Activated T-cell treated with anti-CD3 and anti-CD28 coated beads for 24 hours (primary cell): ENCODE measurements at regions not wholly inside any gene's neighbourhood (a gene's known extent, or its start where the extent isn't known, plus 50 kb on each side); places are given as distances from the start of the nearest gene placed in this dataset.
"Not testable (repeated sequence)": the region's sequence is repeated elsewhere in the genome, so short reads cannot be mapped to it uniquely, and the experiment has no call there.

Source experiments
- DNase-seq: peaks from one replicate; pipeline ENCODE4 v3.0.0-alpha.2; 2020; ENCODE audit warnings: low read depth

DNA sequence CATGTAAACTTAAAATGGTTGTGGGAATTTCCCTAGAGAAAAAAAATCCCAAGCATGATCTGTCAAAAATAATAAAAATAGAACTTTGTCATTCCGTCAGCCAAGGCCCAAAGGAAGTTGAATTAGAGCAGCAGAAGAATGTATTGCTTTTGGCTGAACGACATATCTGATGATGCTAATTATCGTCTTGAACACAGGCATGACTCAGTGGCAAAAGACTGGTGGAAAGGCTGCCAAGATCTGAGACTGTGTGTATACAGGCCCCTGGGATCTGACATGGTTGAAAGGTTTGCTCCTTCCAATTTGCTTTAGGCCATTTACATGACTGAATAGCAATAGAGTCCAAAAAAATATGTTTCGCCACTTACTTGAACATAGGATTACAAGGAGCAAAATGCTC lies 1057.1 kb upstream of the CRIM1 start:
- no peak for DNase-seq

DNA sequence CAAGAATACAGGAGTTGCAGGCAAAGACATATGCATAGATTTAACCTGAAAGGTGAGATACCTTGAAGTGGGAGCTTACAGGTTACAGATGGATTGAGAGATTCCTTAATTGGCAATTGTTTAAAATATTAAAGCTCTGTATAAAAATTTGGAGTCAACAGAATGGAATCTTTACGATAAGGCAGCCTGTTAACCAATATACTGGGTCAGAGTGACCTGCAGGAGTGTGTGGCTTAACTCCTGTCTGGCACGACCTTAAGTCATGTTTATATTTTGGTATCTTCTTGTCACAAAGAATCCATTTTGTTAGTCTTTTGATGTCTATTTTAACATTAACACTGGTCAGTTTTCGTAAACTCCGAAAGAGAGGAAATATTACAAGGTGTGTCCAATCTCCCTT lies 1058.2 kb upstream of the CRIM1 start:
- DNase-seq: no peak

DNA sequence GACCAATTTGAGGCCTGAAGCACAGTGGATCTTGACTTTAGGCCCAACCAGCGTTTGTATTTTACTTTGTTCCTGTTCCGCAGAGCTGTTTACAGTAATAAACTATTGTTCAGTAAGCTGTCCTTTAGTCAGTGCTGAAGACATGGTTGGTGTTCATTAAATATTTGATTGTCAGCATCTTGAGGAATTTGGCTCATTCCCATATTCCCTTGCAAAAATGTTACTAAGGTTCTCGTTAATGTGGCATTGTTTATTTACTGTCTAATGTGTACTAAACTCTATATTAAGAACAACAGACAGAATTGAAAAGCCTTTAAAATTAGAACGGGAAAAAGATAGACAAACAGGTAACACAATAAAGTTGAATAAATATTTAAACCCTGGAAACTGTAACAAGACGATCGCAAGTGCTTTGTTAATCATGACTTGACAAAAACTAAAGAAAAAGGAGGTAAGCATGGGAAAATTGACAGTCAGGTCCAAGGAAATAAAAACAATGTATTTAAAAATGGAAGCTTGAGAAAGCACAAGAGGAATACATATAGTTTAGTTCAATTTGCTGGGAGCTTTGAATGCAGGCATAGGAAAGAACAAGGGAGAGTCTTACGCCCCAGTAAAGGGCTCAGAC lies 1060.8 kb upstream of the CRIM1 start:
- DNase-seq: no peak

DNA sequence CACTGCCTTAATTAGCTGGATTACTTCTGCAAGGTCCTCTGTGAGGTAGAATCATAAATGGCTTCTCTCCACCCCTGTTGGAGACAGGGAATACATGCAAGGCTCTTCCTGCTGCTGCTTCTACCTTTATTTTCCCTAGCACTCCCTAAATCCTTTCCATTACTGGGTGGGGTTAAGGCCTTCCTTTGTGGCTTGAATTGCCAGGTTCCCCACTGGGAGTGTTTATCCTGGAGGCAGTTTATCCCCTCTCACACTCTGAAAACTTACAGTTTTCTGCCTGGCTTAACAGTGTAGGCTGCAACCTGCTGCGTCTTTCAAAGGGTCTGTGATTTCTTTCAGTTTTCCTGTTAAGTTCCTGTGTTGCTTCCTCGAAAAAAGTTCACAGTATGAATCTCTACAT lies 1062.3 kb upstream of the CRIM1 start:
- DNase-seq: no peak

DNA sequence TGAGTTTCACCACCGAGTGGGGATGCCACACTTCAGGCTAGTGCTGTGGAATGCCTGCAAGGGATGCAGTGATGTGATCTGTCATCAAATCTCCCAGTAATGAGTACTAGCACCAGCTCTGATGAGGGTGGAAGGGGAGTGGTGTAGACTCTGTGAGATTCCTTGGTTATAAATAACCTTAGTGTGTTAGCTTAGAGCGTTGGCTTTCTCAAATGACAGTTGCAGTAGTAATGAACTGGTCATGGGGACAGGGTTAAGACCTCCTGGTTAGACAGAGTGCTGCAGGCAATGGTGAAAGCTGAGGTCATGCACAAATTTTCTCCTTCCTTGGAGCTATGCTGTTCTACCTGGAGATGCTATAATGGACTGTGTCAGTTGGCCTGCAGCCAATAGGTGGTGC lies 1063.4 kb upstream of the CRIM1 start:
- no peak for DNase-seq

DNA sequence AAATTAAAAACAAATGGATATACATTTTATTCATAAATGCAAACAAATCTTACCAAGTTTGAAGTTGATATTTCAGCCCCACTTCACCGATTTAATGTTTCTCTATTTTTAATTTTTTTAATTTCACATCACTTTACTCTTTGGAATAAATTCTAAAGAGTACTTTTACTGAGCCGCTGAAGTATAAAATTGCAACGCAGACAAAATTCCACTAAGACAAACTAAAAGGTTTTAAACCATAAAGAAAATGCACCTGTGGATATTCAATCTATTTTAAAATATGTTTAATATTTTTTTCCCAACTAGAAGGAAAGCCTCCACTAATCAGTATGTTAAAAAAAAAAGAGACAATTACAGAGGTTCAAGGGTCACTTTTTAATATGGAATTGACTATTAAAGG lies 1073.9 kb upstream of the CRIM1 start:
- DNase-seq: no peak

DNA sequence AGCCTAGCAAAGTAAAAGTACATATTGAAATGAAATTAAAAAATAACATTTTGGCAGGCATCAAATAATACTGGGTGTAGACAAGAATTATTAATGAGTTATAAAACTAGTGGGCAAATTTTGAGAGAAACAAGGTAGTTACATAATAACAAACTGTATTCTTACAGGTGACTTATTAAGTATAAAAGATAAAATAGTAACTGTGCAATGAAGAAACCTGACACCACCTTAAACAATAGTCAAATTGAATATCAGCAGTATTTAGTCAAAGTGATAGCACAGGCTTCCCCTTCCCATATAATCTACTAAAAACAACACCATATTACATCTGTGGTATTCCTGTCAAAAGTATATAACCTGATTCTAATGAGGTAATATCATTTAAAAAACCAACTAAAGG lies 1099.8 kb upstream of the CRIM1 start:
- no peak for DNase-seq

DNA sequence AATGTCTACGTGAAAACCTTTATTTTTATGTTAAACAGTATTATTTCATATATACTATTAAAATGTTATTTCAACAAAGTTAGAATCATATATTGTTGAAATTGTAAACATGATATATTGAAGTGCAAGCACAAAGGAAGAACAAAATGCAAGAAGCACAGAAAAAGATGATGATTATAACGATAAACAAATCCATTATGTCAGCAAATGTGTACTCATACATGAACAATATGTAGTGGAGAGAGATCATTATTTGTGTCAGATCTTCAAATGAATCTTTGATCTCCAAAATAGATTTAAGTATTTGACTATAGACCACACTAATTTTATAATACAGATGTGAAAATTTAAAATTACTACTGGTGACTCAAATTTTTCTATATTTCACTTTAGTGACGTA lies 1104.4 kb upstream of the CRIM1 start:
- no peak for DNase-seq

DNA sequence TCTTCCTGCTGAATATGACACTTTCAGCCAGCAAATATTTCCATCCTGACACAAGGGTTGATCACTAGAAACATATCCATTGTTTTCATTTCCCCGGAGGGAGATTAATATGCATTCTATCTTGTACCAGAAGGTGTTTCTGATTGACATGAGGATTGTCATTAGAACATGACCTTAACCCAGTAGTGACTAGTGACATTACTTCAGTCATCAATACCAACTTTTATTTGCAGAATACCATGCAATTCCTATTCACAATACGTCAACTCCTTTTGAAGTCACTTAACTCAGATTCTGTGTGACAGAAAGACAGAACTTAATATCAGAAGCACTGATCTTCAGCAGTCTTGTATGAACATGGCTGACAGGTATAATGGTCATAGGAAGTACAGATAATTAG lies 1108.9 kb upstream of the CRIM1 start:
- DNase-seq: no peak

DNA sequence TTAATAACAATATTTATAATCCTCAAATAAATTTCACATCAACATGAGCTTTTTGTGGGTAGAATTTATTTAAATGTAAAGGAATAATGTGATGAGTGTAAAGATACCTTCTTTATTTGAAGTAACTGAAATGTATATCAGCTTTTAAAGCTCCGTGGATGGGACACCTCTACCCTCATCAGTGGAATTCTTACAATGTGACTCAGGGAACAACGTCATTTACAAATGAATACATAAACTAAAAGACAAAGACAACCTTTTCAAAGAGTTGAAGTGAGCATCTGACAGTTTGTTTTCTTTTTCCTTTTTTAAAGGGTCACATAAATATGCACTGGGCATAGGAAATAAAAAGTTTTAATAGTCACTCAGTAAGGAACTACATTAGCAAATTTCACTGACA lies 1127.0 kb upstream of the CRIM1 start:
- DNase-seq: no peak

DNA sequence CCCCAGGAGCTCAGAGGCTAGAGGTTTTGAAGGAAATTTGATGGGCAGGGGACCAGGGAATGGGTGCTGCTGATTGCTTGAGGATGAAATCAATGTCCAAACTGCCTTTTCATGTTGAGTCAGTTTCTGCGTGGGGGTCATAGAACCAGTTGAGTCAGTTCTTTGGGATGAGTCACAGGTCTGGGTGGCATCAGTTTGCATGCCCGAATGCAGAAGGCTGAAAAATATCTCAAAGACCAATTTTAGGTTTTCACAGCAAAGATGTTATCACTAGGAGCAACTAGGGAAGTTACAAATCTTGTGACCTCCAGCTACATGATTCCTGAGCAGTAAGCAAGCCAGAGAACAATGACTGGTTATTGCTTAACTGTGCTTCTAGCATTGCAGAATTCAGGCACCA lies 1135.1 kb upstream of the CRIM1 start:
- no peak for DNase-seq

DNA sequence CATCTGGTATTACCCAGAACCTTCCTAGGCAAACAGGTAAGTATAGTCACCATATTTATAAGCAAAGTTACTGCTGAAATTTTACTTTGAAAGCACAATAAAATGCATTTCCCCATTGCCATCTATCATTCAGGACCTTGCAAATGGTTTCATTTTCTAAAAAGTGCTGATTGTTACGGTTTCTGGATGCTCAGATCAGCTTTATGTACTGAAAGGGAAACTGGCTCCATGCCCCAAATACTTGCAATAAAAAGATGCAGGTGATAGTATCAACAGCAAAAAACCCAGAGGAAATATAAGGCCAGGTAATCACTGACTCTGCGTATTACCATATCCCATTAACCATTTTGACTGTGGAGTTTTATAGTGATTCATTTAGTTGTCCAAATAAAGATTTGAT lies 1150.7 kb upstream of the CRIM1 start:
- DNase-seq: no peak

DNA sequence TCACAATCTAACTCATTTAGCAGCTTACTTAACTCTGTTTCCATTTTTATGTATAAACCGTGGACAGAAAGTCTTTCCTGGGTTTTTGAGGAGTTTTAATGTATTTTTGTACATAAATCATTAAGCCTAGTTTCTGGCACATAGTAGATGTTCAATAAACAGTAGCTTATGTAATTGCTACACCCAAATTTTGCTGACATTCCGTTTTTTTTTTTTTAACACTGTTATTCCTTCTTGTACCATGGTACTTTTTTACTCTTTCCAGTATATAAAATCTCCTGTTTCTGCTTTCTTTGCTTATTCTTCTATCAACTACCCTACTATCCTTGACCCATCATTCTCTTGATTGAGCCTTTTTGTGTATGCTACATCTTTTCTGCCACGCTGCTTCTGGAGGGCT lies 1151.3 kb upstream of the CRIM1 start:
- no peak for DNase-seq

DNA sequence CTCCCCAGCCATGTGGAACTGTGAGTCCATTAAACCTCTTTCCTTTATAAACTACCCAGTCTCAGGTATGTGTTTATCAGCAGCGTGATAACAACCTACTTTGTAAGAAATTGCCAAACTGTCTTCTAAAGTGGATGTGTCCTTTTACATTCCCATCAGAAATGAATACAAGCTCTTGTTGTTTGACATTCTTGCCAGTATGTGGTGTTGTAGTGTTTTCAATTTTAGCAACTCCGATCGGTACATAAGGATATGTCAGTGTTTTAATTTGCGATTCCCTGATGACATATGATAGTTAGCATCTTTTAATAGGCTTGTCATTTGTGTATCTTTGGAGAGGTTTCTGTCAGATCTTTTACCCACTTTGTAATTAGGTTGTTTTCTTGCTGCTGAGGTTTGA lies 1156.3 kb upstream of the CRIM1 start:
- DNase-seq: no peak

DNA sequence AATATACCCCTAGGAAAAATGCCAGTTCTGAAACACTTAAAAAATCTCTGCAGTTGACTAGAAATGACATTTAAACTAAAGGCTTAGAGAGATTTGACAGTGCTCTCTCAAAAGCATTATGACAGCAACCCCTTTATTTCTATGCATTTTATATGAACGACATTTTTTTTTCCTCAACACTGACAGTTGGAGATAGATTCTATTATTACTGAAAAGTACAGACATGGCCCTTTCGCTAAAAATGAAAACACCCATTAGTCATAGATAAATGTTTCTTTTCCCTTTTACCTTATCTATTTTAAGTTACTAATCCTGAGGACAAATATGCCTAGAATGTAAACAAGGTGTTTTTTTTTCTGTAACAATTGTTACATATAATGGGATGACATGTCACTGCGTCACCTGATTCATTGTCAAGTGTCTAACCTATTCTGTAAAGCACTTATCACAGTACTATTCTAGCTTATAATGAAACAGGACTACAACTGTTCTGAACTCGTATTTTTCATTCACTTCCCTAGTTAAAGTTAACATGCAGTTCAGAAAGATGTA lies 1169.6 kb upstream of the CRIM1 start:
- DNase-seq: no peak

DNA sequence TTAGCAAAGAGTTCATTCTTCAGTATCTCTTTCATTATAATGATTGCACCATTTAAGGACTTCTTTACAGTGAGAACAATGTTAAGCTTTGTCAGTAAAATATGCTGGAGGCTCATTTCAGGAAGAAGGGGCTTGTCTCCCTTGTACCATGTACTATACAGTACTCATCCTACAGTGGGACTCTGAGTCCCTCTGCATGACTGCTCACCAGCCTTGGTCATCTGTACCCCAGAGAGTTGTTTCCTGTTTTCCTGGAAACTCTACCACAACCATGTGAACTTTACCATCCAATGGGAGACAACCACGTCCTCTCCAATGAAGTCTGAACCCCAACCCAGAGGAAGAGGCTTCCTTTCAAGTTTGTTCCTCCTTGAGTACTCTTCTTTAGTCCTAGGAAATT lies 1171.1 kb upstream of the CRIM1 start:
- no peak for DNase-seq

DNA sequence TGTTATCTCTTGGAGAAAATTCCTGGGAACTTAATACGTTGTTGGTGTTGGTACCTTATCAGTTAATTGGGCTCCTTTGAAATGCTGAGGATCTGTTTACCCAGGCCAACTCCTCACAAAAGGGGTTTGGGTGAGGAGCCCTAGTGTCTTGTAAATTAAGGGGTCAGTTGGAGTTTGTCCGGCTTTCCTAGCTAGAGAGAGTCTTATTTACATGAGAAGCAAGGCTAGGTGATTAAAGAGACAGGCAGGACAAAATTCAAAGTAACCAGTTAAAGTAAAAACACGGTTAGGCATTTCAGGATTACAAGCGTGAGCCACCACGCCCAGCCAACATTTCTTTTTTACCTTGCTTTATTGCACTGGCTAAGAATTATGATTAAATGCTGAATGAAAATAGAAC lies 1178.9 kb upstream of the CRIM1 start:
- not testable (repeated sequence) for DNase-seq

DNA sequence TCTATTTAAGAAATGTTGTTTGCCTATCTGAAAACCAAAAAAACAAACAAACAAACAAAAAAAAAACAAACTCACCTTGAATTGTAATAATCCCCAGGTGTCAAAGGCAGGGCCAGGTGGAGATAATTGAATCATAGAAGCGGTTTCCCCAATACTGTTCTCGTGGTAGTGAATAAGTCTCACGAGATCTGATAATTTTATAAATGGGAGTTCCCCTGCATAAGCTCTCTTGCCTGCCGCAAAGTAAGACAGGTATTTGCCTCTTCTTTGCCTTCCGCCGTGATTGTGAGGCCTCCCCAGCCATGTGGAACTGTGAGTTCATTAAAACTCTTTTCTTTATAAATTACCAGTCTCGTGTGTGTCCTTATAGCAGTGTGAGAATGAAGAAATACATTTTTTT lies 1180.7 kb upstream of the CRIM1 start:
- DNase-seq: no peak

DNA sequence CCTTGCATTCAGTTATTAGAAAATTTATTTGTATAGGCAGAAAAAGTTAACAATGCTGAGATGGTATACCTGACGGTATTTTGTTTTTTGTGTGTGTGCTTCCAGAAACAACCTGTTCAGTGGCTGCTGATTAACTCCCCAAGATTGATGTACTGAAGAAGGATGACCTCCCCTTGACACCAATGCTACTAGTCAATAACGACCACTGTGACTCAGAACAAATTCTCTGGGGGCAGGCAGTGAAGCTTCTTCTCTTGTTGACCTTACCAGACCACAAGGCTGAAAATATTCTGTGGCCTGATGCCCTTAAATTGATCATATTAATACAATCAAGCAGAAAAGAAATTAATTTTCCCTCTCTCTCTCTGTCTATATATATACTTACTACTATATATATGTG lies 1182.9 kb upstream of the CRIM1 start:
- DNase-seq: no peak

DNA sequence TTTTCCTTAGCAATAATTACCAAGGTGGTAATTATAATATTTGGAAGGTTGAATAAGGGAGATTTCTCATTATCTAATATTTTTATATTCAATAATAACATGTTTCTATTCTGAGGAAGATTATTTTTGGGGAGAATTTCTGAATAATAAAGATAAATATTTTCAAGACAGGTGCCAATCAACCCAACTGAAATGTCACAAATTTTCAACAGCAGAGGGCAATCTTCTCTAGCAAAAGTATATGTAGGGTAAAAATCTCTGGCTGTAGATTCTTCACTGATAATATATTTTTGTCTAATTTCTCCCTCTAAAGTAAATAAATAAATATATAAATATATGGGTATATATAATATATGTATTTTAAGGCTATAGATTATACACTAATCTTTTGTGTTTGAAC lies 1187.2 kb upstream of the CRIM1 start:
- DNase-seq: no peak

DNA sequence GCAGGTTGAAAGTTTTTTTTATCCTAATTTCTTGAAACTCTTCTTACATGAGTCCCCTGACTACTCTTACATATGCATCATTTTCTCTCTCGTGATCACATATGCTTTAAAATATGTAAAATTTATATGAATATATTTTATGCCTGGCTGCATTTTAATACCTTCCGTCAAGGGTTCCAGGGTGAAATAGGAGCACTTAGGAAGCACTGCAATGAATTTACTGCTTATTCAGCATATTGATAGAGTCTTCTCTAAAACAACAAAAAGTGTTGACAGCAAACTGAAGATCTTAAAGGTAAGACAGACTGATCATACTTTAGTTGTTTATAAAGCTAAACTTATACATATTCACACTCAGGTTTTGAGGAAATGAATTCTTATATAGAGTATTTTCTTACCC lies 1191.6 kb upstream of the CRIM1 start:
- DNase-seq: no peak

DNA sequence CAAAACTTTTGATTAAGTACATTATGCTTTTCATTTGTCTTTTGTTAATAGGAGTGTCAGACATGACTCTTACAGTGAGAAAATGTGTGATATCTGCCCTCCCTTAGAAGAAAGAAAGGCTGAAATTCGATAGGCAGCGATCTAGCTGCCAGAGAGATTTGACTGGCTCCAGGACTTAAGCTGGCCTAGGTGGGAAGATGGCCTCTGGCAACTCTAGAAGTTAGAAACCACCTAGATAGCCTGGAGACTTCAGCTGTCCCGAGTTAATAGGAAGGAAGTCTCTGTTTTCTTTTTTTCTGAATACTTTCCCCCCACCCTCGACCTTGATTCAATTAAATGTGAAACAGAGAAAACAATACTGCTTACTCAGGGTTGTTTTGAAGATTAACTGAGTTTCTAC lies 1194.7 kb upstream of the CRIM1 start:
- DNase-seq: no peak

DNA sequence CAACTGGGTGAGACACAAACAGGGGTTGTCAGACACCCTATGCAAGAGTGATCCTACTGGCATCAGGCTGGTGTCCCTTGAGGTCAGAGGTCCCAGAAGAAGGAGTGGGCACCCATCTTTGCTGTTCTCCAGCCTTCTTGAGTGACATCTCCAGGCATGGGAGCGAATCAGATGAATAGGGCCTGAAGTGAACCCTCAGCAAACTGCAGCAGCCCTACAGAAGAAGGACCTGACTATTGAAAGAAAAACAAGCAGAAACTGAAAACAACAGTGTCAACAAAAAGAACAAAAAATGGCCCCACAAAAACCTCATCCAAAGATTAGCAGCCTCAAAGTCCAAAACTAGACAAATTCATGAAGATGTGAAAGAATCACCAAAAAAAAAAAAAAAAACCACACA lies 1229.7 kb upstream of the CRIM1 start:
- DNase-seq: no peak

DNA sequence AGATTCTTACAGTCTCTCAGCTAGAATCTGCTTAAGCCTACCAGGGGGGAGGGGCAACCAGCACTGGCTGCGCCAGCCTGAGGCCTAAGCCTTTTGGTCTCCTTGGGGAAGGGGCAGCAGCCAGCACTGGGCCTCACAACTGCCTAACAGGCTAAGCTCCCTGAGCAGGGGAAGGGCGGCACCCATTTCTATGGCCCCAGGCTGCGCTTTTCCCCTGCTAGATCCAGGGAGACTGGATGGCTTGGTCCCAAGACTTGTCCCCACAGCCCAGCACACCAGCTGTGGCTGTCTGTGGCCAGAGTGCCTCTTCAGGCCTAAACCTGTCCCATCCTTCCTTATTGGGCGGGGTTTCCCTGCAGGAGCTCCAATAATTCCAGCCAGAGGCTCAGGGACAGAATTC lies 1230.3 kb upstream of the CRIM1 start:
- no peak for DNase-seq

DNA sequence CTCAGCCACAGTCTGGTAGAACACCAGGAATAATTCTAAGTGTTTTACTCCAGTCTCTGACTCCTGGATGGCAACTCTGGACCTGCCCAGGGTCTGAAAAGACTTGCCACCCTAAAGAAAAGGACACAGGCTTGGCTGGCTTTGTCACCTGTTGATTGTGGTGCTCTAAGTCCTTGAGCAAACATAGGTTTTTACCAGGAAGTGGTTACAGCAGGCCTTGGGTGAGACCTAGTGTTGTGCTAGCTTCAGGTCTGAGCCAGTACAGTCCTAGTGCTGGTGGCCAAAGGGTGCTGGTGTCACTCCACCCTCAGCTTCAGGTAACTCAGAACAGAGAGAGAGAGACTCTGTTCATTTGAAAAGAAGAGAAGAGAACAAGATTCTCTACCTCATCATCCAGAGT lies 1239.4 kb upstream of the CRIM1 start:
- DNase-seq: no peak
